ENCODE measurements at regions not wholly inside any gene's neighbourhood (a gene's known extent, or its start where the extent isn't known, plus 50 kb on each side); places are given as distances from the start of the nearest gene placed in this dataset.

DNA sequence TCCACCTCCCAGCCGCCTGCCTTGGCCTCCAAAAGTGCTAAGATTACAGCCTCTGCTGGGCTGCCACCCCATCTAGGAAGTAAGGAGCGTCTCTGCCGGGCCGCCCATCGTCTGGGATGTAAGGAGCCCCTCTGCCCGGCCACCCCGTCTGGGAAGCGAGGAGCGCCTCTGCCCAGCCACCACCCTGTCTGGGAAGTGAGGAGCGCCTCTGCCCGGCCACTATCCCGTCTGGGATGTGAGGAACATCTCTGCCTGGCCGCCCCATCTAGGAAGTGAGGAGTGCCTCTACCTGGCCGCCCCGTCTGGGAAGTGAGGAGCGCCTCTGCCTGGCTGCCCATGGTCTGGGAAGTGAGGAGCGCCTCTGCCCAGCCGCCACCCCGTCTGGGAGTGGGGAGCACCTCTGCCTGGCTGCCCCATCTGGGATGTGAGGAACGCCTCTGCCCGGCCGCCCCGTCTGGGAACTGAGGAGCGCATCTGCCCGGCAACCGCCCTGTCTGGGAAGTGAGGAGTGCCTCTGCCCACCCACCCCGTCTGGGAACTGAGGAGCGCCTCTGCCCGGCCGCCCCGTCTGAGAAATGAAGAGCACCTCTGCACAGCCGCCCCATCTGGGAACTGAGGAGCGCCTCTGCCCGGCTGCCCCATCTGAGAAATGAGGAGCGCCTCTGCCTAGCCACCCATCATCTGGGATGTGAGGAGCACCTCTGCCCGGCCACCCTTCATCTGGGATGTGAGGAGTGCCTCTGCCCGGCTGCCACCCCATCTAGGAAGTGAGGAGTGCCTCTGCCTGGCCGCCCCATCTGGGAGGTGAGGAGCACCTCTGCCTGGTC lies 137.8 kb upstream of the PALMD start:
- no peak for TF ChIP-seq CTCF (IDR thresholded peaks at IDR 0.05)

GRCh38 chr1:99516141-99516540 lies 129.8 kb upstream of the PALMD start:
- TF ChIP-seq CTCF (IDR thresholded peaks at IDR 0.05) = no peak

GRCh38 chr1:99520121-99520520 lies 125.8 kb upstream of the PALMD start:
- no peak for TF ChIP-seq CTCF (IDR thresholded peaks at IDR 0.05)

- TF ChIP-seq CTCF (IDR thresholded peaks at IDR 0.05) = no peak
Measured at GRCh38 chr1:99525331-99525730, 120.6 kb upstream of the PALMD start.

- peak; percentile 59 for TF ChIP-seq CTCF (IDR thresholded peaks at IDR 0.05)
Measured at GRCh38 chr1:99527078-99527477, 118.8 kb upstream of the PALMD start.

- no peak for TF ChIP-seq CTCF (IDR thresholded peaks at IDR 0.05)
Measured at GRCh38 chr1:99527545-99527944, 118.4 kb upstream of the PALMD start.

- TF ChIP-seq CTCF (IDR thresholded peaks at IDR 0.05) = no peak
Measured at GRCh38 chr1:99529002-99529401, 116.9 kb upstream of the PALMD start.
